GM21526 (cell line): ENCODE measurements at regions not wholly inside any gene's neighbourhood (a gene's known extent, or its start where the extent isn't known, plus 50 kb on each side); places are given as distances from the start of the nearest gene placed in this dataset.

Experiments used
- ATAC-seq: cut with Tn5 transposase; IDR thresholded peaks from one replicate; pipeline ENCODE4 v1.9.1; 2021; ENCODE audit warnings: moderate library complexity; ENCODE audit not compliant: unreplicated experiment, low FRiP score

GRCh38 chr2:128466776-128467175 is 148.1 kb upstream of the HS6ST1 start:
- ATAC-seq, result no peak

GRCh38 chr2:128467321-128467969 is 148.8 kb upstream of the HS6ST1 start:
- ATAC-seq, result no peak

GRCh38 chr2:128468186-128468920 is 149.7 kb upstream of the HS6ST1 start:
- ATAC-seq, result no peak

GRCh38 chr2:128469203-128469602 is 150.5 kb upstream of the HS6ST1 start:
- ATAC-seq, result no peak

GRCh38 chr2:128469875-128470274 is 151.2 kb upstream of the HS6ST1 start:
- no peak for ATAC-seq

GRCh38 chr2:128472789-128473174 is 154.1 kb upstream of the HS6ST1 start:
- ATAC-seq, result no peak

GRCh38 chr2:128473175-128474035 is 154.7 kb upstream of the HS6ST1 start:
- no peak for ATAC-seq

GRCh38 chr2:128474036-128474955 is 155.6 kb upstream of the HS6ST1 start:
- no peak for ATAC-seq

- ATAC-seq, result no peak
Observed at GRCh38 chr2:128474962-128475361, 156.3 kb upstream of the HS6ST1 start.

GRCh38 chr2:128475427-128476211 is 157.0 kb upstream of the HS6ST1 start:
- no peak for ATAC-seq

- ATAC-seq, result no peak
Observed at GRCh38 chr2:128477026-128477820, 158.6 kb upstream of the HS6ST1 start.

- ATAC-seq, result no peak
Observed at GRCh38 chr2:128477891-128478290, 159.2 kb upstream of the HS6ST1 start.

- no peak for ATAC-seq
Observed at GRCh38 chr2:128485761-128486639, 167.3 kb upstream of the HS6ST1 start.

- no peak for ATAC-seq
Observed at GRCh38 chr2:128486640-128487375, 168.1 kb upstream of the HS6ST1 start.

- ATAC-seq, result no peak
Observed at GRCh38 chr2:128487650-128488387, 169.2 kb upstream of the HS6ST1 start.

GRCh38 chr2:128488434-128488833 is 169.8 kb upstream of the HS6ST1 start:
- ATAC-seq, result no peak
